Heart left ventricle (tissue), 16 donors: ENCODE measurements at regions not wholly inside any gene's neighbourhood (a gene's known extent, or its start where the extent isn't known, plus 50 kb on each side); places are given as distances from the start of the nearest gene placed in this dataset.
"Not testable (repeated sequence)": the region's sequence is repeated elsewhere in the genome, so short reads cannot be mapped to it uniquely, and the experiment has no call there.

Experiments
- ATAC-seq, 4 donors: fragments of 200-7000 bp; cut with Tn5 transposase; one replicate each; pipeline ENCODE4 v1.9.1; 2020 to 2022; ENCODE audit warnings: moderate library complexity in 4 of 4, mild to moderate bottlenecking in 3 of 4, moderate number of reproducible peaks in 1 of 4
- DNase-seq, 5 donors: peaks; one replicate each; pipeline ENCODE4 v3.0.0-alpha.2; 2020
- H3K27ac ChIP-seq, 12 donors: fragments of 200-600 bp; sonication (generic) in 4 of 12; one replicate each; pipeline versions ENCODE4 v1.5.0 to v1.8.0; 2016 to 2022; ENCODE audit warnings: mild to moderate bottlenecking in 2 of 12
- H3K27me3 ChIP-seq, 9 donors: fragments of 200-600 bp; sonication (generic) in 2 of 9; one replicate each; pipeline versions ENCODE4 v1.5.1 to v1.8.0; 2016 to 2022; ENCODE audit warnings: mild to moderate bottlenecking in 3 of 9
- H3K36me3 ChIP-seq, 9 donors: fragments of 200-600 bp; sonication (generic) in 2 of 9; one replicate each; pipeline versions ENCODE4 v1.5.0 to v1.8.0; 2018 to 2022; ENCODE audit warnings: mild to moderate bottlenecking in 2 of 9
- H3K4me1 ChIP-seq, 12 donors: fragments of 200-600 bp; sonication (generic) in 4 of 12; one replicate each; pipeline versions ENCODE4 v1.5.0 to v1.8.0; 2016 to 2022; ENCODE audit warnings: mild to moderate bottlenecking in 3 of 12
- H3K4me3 ChIP-seq, 12 donors: fragments of 200-600 bp; sonication (generic) in 4 of 12; one replicate each; pipeline versions ENCODE4 v1.5.0 to v1.8.0; 2017 to 2022; ENCODE audit warnings: mild to moderate bottlenecking in 9 of 12, moderate library complexity in 4 of 12
- H3K9me3 ChIP-seq, 12 donors: fragments of 200-600 bp; sonication (generic) in 4 of 12; one replicate each; pipeline versions ENCODE4 v1.5.0 to v1.8.0; 2016 to 2022; ENCODE audit warnings: mild to moderate bottlenecking in 1 of 12
- CTCF ChIP-seq, 12 donors: fragments of 200-600 bp; sonication (generic) in 4 of 12; IDR thresholded peaks; one replicate each; pipeline versions ENCODE4 v1.5.0 to v1.8.0; 2018 to 2022; ENCODE audit warnings: antibody characterized with exemption in 12 of 12, mild to moderate bottlenecking in 5 of 12
- POLR2A ChIP-seq, 2 donors: fragments of 450-650 bp; IDR thresholded peaks; one replicate each; pipeline ENCODE4 v1.6.1; 2017; ENCODE audit warnings: antibody characterized with exemption in 2 of 2, mild to moderate bottlenecking in 2 of 2, moderate library complexity in 2 of 2
- WGBS, 4 donors: extraction: QIAGEN DNeasy Blood & Tissue Kit in 2 of 4; methylation state at CpG; one replicate each; pipeline versions ENCODE4 v1.1.5 to v1.1.7; 2013 to 2018; 5-methylcytosine and 5-hydroxymethylcytosine counted together
- intact Hi-C, 10 donors: fragments of 100-400 bp; cut with DNase I; formaldehyde crosslinking; loops; one replicate each; pipeline versions ENCODE4 v1.11.1 to v1.14.2; 2022
- donor health status: ischemic (EF 13 %, LVEDD 7.1; RV severe dilation, severe dysfunction).
- donor health status: healthy with polysubstance abuse.
- donor health status: DM: no; HTN: yes; CAD: no.
- donor health status: DM: no; HTN: no; CAD: no.
- donor health status: ischemic (EF 25% LVEDD 6.9; RV normal size, moderate dysfunction).
- donor health status: ischemic (EF 25% LVEDD 5.7; RV mildly dilated, moderate dysfunction).
- donor health status: healthy.
- donor health status: DM: yes; HTN: yes; CAD: no.
- donor health status: ischemic (EF 35%, LVEDD 5.7; RV mildly dilated, moderate dysfunction).
- donor health status: nonischemic (EF 11% LVEDD 7.7; RV severe dilation, severe dysfunction).
- donor health status: DM: yes; HTN: yes; CAD: no.
- donor health status: PGD.
- donor health status: ischemic (EF 29% LVEDD 5.4; RV normal size, mild dysfunction).
- donor health status: nonischemic (EF 23%, LVEDD 6.1; RV moderate dilation, normal function).

DNA sequence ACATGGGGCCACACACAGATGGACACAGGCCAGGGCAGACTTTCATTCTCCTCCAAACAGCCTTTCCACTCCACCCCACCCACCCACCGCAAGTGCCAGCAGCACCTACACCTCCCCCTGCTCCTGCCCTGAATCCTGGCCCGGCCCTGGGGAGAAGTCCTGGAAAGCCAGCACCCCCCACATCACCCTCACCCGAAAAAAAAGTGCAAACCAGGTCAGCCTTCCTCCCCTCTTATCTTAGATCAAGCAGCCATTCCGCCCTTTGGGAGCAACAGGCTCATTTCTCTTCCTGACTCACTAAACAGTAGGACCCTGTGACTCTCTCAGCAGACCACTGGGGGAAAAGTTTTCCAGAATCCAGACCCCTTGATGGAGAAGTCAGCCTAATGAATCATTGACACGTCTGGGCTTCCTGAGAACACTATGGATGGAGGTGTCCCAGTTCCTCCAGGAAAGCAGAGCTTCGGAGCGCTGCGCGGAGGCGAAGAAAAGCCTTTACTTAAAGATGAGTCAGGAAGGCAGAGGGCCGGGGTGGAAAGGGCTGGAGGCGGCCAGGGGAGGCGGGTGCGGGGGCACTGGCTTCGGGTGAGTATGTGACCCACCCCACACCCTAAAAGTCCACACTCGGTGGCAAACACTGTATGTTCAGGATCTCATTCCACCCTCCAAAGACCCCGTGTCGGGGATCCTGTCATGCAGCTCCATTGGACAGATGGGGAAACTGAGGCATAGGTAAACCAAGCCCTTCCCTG, 588.7 kb downstream of the MATN1 start:
- intact Hi-C loops: no loop called here
- TF ChIP-seq CTCF (IDR thresholded peaks at IDR 0.05): no peak
- no peak for TF ChIP-seq POLR2A (IDR thresholded peaks at IDR 0.05)
- H3K27me3 ChIP-seq: peaks cover 0 to 4% (median 0%) of the 10 kb centered on the region in 9 donors
- H3K27ac ChIP-seq: no peak overlapping the region
- WGBS, 4 donors: 67 to 79% (median 75%) methylated on average over 17 to 18 of the region's 18 CpGs
- H3K9me3 ChIP-seq: peaks cover 0 to 4% (median 0%) of the 10 kb centered on the region in 12 donors
- H3K36me3 ChIP-seq: no peaks in the 10 kb centered on the region
- DNase-seq (no peak), ATAC-seq (no peak)
- H3K4me3 ChIP-seq: no peak overlapping the region
- H3K4me1 ChIP-seq: peaks cover 0 to 7% (median 0%) of the 10 kb centered on the region in 12 donors

DNA sequence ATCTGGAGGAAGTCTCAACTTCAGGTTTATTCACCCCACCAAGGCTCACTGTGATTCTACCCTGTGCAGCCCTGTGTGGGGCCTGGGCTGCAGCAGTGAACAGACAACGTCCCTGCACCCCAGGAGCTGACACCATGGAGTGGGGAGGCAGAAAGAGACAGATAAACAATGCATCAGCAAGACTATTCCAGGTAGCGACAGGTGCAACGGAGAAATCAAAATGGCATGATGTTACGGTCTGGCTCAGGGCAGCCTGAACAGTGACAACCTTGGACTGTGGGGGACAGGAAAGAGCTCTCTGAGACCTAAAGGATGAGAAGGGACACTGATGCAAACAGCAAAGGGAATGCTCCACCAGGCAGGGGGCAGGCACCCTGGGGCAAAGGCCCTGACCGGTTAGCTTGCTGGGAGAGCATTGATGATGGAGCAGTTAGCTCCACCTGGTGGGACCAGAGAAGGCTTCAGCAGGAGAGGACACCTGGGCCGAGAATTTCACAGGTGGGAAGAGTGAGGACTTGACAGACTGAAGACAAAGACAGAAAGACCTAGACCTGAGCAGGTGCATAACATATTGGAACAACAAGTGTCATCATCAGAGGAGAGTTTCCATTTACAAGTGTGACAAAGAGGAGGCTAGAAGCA, 589.9 kb downstream of the MATN1 start:
- peaks cover 0 to 4% (median 0%) of the 10 kb centered on the region in 9 donors for H3K27me3 ChIP-seq
- 87 to 94% (median 88%) methylated on average over 6 of the region's 6 CpGs for WGBS, 4 donors
- TF ChIP-seq CTCF (IDR thresholded peaks at IDR 0.05): no peak
- no peak for TF ChIP-seq POLR2A (IDR thresholded peaks at IDR 0.05)

GRCh38 chr1:30132602-30133286, 590.6 kb downstream of the MATN1 start:
- TF ChIP-seq CTCF (IDR thresholded peaks at IDR 0.05) (no peak), POLR2A (IDR thresholded peaks at IDR 0.05) (no peak)
- Histone ChIP-seq H3K36me3 (no peaks in the 10 kb centered on the region), H3K9me3 (peaks cover 0 to 4% (median 0%) of the 10 kb centered on the region in 12 donors), H3K27me3 (peaks cover 0 to 4% (median 0%) of the 10 kb centered on the region in 9 donors), H3K4me3 (no peak overlapping the region), H3K27ac (no peak overlapping the region), H3K4me1 (peaks cover 0 to 10% (median 0%) of the 10 kb centered on the region in 12 donors)
- ATAC-seq (no peak), DNase-seq (no peak)
- WGBS, 4 donors: 82 to 90% (median 84%) methylated on average over 5 to 10 of the region's 10 CpGs
- intact Hi-C loops: no loop called here

More for the DNA sequence above, 589.9 kb downstream of the MATN1 start:
- no peak for DNase-seq
- no peak for ATAC-seq
- intact Hi-C loops: no loop called here
- H3K4me1 ChIP-seq: peaks cover 0 to 10% (median 0%) of the 10 kb centered on the region in 12 donors
- H3K36me3 ChIP-seq: no peaks in the 10 kb centered on the region
- no peak overlapping the region for H3K27ac ChIP-seq
- peaks cover 0 to 4% (median 0%) of the 10 kb centered on the region in 12 donors for H3K9me3 ChIP-seq
- no peak overlapping the region for H3K4me3 ChIP-seq

DNA sequence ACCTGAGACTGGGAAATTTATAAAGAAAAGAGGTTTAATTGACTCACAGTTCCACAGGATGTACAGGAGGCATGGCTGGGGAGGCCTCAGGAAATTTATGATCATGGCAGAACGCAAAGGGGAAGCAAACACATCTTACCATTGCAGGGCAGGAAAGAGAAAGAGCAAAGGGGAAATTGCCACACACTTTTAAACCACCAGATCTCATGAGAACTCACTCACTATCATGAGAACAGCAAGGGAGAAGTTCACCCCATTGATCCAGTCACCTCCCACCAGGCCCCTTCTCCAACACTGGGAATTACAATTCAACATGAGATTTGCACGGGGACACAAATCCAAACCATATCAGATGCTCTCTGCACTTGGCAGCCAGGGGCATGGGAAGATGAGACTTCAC, 592.8 kb downstream of the MATN1 start:
- H3K4me1 ChIP-seq, H3K36me3 ChIP-seq, H3K4me3 ChIP-seq, ATAC-seq, H3K9me3 ChIP-seq, H3K27ac ChIP-seq, H3K27me3 ChIP-seq, DNase-seq, intact Hi-C loops: not testable (repeated sequence)
- WGBS, 4 donors: 70 to 77% (median 74%) methylated on average over 2 of the region's 2 CpGs
